ENCODE measurements at regions not wholly inside any gene's neighbourhood (a gene's known extent, or its start where the extent isn't known, plus 50 kb on each side); places are given as distances from the start of the nearest gene placed in this dataset.

DNA sequence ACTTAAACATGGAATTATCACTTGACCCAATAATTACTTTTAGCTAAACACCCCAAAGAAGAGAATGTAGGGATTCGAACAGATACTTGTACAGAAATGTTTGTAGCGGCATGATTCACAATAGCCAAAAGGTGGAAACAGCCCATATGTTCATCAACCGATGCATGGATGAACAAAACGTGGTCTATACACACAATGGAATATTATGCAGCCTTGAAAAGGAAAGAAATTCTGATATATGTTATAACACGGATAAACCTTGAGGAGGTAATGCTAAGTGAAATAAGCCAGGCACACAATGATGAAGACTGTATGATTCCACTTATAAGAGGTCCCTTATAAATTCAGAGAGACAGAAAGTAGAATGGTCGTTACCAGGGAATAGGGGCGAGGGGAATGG is 659.4 kb downstream of the MED13L start:
- H2BK5ac ChIP-seq (ENCODE audit: low read depth, low read length), result no peak overlapping the region
- no peak overlapping the region for H4K8ac ChIP-seq (ENCODE audit: extremely low read depth, insufficient read depth, low read length)
- no peak overlapping the region for H3K4me2 ChIP-seq (ENCODE audit: insufficient read depth in 1 of 2, low read depth in 2 of 2, low read length in 2 of 2)
- no peaks in the 10 kb centered on the region for H3K23me2 ChIP-seq (ENCODE audit: low read depth, low read length)
- CTCF ChIA-PET (ENCODE audit: partially characterized antibody), result no interaction called here
- no peak overlapping the region for H4K5ac ChIP-seq (ENCODE audit: insufficient read length, low read depth, low read length)
- no peaks in the 10 kb centered on the region for H3K79me2 ChIP-seq (ENCODE audit: control insufficient read depth in 1 of 2, insufficient read depth in 2 of 2, low read length in 2 of 2)
- WGBS, 2 experiments (ENCODE audit: extremely low coverage in 1 of 2, insufficient coverage in 1 of 2, insufficient read length in 1 of 2, insufficient replicate concordance in 2 of 2, low coverage in 1 of 2, low lambda C conversion rate in 2 of 2, missing lambda C conversion rate in 1 of 2), result 97% methylated on average over 7 of the region's 7 CpGs; no CpG with 5 or more reads in 1 of the 2 experiments
- no peak overlapping the region for H3K4ac ChIP-seq (replicated peaks; ENCODE audit: insufficient read length, low read depth, low read length)
- no peaks in the 10 kb centered on the region for H3K9me3 ChIP-seq (ENCODE audit: insufficient read depth in 2 of 2, low read depth in 1 of 2, low read length in 1 of 2)
- H2BK12ac ChIP-seq (ENCODE audit: low read depth, low read length), result no peak overlapping the region
- no peak overlapping the region for H3K4me3 ChIP-seq (ENCODE audit: extremely low read depth in 1 of 4, insufficient read depth in 2 of 4, low read depth in 3 of 4, low read length in 4 of 4)
- no peaks in the 10 kb centered on the region for H3K4me1 ChIP-seq (replicated peaks in 1 of 4; ENCODE audit: control insufficient read depth in 3 of 4, insufficient read depth in 4 of 4, low read length in 3 of 4)
- POLR2A ChIA-PET (ENCODE audit: partially characterized antibody), result no interaction called here
- H3K23ac ChIP-seq (ENCODE audit: insufficient read length), result no peak overlapping the region
- no peak overlapping the region for H3K9ac ChIP-seq (replicated peaks in 1 of 4; ENCODE audit: extremely low read depth in 1 of 4, low read depth in 3 of 4, low read length in 3 of 4)
- H4K91ac ChIP-seq (replicated peaks; ENCODE audit: insufficient read length, low read length), result no peak overlapping the region
- no peaks in the 10 kb centered on the region for H4K20me1 ChIP-seq (replicated peaks in 1 of 2; ENCODE audit: control insufficient read depth in 1 of 2, insufficient read depth in 2 of 2, low read length in 2 of 2)
- no peaks in the 10 kb centered on the region for H3K27me3 ChIP-seq (replicated peaks in 1 of 4; ENCODE audit: control insufficient read depth in 3 of 4, extremely low read depth in 1 of 4, insufficient read depth in 3 of 4, low read length in 3 of 4)
- no peak overlapping the region for H3K27ac ChIP-seq (ENCODE audit: low read depth, low read length)
- no peak overlapping the region for H2BK120ac ChIP-seq (replicated peaks; ENCODE audit: low read depth, low read length)
- no peaks in the 10 kb centered on the region for H3K36me3 ChIP-seq (ENCODE audit: control insufficient read depth in 2 of 4, insufficient read depth in 4 of 4, low read length in 3 of 4)
- no peak overlapping the region for H2BK15ac ChIP-seq (ENCODE audit: low read length)
- H3K79me1 ChIP-seq (ENCODE audit: low read depth, low read length), result no peaks in the 10 kb centered on the region
- H3K18ac ChIP-seq (ENCODE audit: extremely low read depth, low read length), result no peak overlapping the region
- H2AFZ ChIP-seq (ENCODE audit: low read length), result no peak overlapping the region
- DNase-seq (ENCODE audit: low read depth in 1 of 2, low spot score in 2 of 2) (no peak), FAIRE-seq (no peak)
- H2AK5ac ChIP-seq (ENCODE audit: low read depth, low read length), result no peak overlapping the region
- H2BK20ac ChIP-seq (ENCODE audit: low read length), result no peak overlapping the region
- no peak overlapping the region for H3K56ac ChIP-seq (replicated peaks; ENCODE audit: insufficient read length, low read depth, low read length)
- H3K14ac ChIP-seq (ENCODE audit: insufficient read length), result no peak overlapping the region
- TF ChIP-seq GTF2F1 (IDR thresholded peaks at IDR 0.05; ENCODE audit: borderline replicate concordance, low read depth, low read length) (no peak), GABPA (IDR thresholded peaks at IDR 0.05; ENCODE audit: borderline replicate concordance, insufficient read depth, low read length) (no peak), CHD2 (IDR thresholded peaks at IDR 0.05; ENCODE audit: low read length) (no peak), RAD21 (IDR thresholded peaks at IDR 0.05 in 1 of 2, conservative IDR thresholded peaks at IDR 0.05 in 1 of 2; ENCODE audit: low read depth in 2 of 2, low read length in 2 of 2) (no peak), POU5F1 (IDR thresholded peaks at IDR 0.05; ENCODE audit: low read depth, low read length) (no peak), CTCF (IDR thresholded peaks at IDR 0.05; ENCODE audit: control extremely low read depth in 1 of 3, insufficient read depth in 1 of 3, low read depth in 1 of 3, low read length in 3 of 3) (no peak), EGR1 (IDR thresholded peaks at IDR 0.05; ENCODE audit: borderline replicate concordance, low read depth, low read length) (no peak), TAF7 (optimal IDR thresholded peaks at IDR 0.05; ENCODE audit: borderline replicate concordance, low read depth, low read length) (no peak), RFX5 (IDR thresholded peaks at IDR 0.05; ENCODE audit: borderline replicate concordance, low read depth, low read length) (no peak), YY1 (IDR thresholded peaks at IDR 0.05; ENCODE audit: low read depth, low read length) (no peak)
- TF ChIP-seq, protein P1, sequence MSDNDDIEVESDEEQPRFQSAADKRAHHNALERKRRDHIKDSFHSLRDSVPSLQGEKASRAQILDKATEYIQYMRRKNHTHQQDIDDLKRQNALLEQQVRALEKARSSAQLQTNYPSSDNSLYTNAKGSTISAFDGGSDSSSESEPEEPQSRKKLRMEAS (IDR thresholded peaks at IDR 0.05), result no peak

Data from H1 (cell line).